Neural progenitor cell (in vitro differentiated cells): ENCODE measurements at regions not wholly inside any gene's neighbourhood (a gene's known extent, or its start where the extent isn't known, plus 50 kb on each side); places are given as distances from the start of the nearest gene placed in this dataset.

Experiments
- DNase-seq: peaks from one replicate; pipeline ENCODE4 v3.0.0-alpha.2; 2016; ENCODE audit warnings: low spot score
- H2AFZ ChIP-seq: fragments of 200-600 bp; sonication (generic); replicated peaks from 2 replicates; pipeline ENCODE4 v1.6.1; 2016; ENCODE audit warnings: antibody characterized with exemption
- H3F3A ChIP-seq: fragments of 200-600 bp; sonication (generic); 2 replicates; pipeline ENCODE4 v1.6.1; 2016; ENCODE audit warnings: antibody characterized with exemption, low read depth
- H3K27ac ChIP-seq: fragments of 200-600 bp; sonication (generic); 2 replicates; pipeline ENCODE4 v1.5.1; 2016; ENCODE audit warnings: mild to moderate bottlenecking
- H3K27me3 ChIP-seq: fragments of 200-600 bp; sonication (generic); 2 replicates; pipeline ENCODE4 v1.6.1; 2016; ENCODE audit warnings: mild to moderate bottlenecking, moderate library complexity
- H3K36me3 ChIP-seq: fragments of 200-600 bp; sonication (generic); 2 replicates; pipeline ENCODE4 v1.5.1; 2016
- H3K4me1 ChIP-seq: fragments of 200-600 bp; sonication (generic); 2 replicates; pipeline ENCODE4 v1.6.1; 2016; ENCODE audit warnings: mixed run types
- H3K4me2 ChIP-seq: fragments of 200-600 bp; sonication (generic); 2 replicates; pipeline ENCODE4 v1.6.1; 2016
- H3K4me3 ChIP-seq: fragments of 200-600 bp; sonication (generic); 2 replicates; pipeline ENCODE4 v1.5.1; 2016
- H3K79me2 ChIP-seq: fragments of 200-600 bp; sonication (generic); 2 replicates; pipeline ENCODE4 v1.6.1; 2016; ENCODE audit warnings: low read depth
- H3K9ac ChIP-seq: fragments of 200-600 bp; sonication (generic); 2 replicates; pipeline ENCODE4 v1.6.1; 2016
- H3K9me3 ChIP-seq: fragments of 200-600 bp; sonication (generic); 2 replicates; pipeline ENCODE4 v1.5.1; 2016; ENCODE audit warnings: low read depth
- H4K20me1 ChIP-seq: fragments of 200-600 bp; sonication (generic); 2 replicates; pipeline ENCODE4 v1.6.1; 2016; ENCODE audit warnings: low read depth
- H3K27ac Mint-ChIP-seq: 3 replicates; pipeline ENCODE4 v1.8.0; 2021; ENCODE audit warnings: mixed read lengths
- H3K27me3 Mint-ChIP-seq: 2 replicates; pipeline ENCODE4 v1.8.0; 2022; ENCODE audit warnings: low read depth, mild to moderate bottlenecking, inconsistent platforms, moderate library complexity, mixed read lengths; ENCODE audit not compliant: insufficient read depth
- H3K36me3 Mint-ChIP-seq: 3 replicates; pipeline ENCODE4 v1.8.0; 2021; ENCODE audit warnings: mixed read lengths
- H3K4me1 Mint-ChIP-seq: 3 replicates; pipeline ENCODE4 v1.8.0; 2021; ENCODE audit warnings: mixed read lengths
- H3K4me3 Mint-ChIP-seq: 3 replicates; pipeline ENCODE4 v1.8.0; 2021; ENCODE audit warnings: mild to moderate bottlenecking, moderate library complexity, mixed read lengths
- H3K9me3 Mint-ChIP-seq: 3 replicates; pipeline ENCODE4 v1.8.0; 2020; ENCODE audit warnings: mixed read lengths
- EZH2 ChIP-seq: fragments of 200-600 bp; sonication (generic); IDR thresholded peaks from 2 replicates; pipeline ENCODE4 v1.6.1; 2017; ENCODE audit warnings: antibody characterized with exemption, mild to moderate bottlenecking, moderate library complexity
- EZH2phosphoT487 ChIP-seq: fragments of 200-600 bp; sonication (generic); IDR thresholded peaks from 2 replicates; pipeline ENCODE4 v1.6.1; 2017; ENCODE audit warnings: antibody characterized with exemption
- TF ChIP-seq, protein P1 (sequence below): fragments of 200-600 bp; sonication (generic); IDR thresholded peaks from 2 replicates; pipeline ENCODE4 v1.5.1; 2017; ENCODE audit warnings: antibody characterized with exemption, mild to moderate bottlenecking

DNA sequence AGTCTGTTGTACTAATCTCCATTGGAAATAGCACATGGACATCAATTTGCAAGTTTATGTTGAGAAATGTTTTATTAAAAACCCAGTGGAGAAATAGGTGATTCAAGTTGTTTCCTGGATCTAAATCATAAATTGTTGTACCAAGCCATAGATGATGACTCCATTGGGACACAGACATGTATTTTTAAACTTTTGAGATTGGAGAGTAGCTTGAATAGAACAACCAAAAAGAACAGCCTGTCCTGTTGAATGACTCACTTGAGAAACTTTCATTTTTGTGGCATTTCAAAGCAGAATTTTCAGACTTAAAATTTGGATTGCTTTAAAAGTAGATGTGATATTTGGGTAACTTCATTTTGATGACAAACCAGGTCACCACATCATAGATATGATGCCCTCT is 197.5 kb downstream of the GPAM start:
- Histone ChIP-seq H3K9ac (no peak overlapping the region), H3K9me3 (no peaks in the 10 kb centered on the region), H3K4me3 (no peak overlapping the region), H4K20me1 (no peaks in the 10 kb centered on the region), H2AFZ (no peak overlapping the region), H3K27ac (no peak overlapping the region), H3F3A (no peaks in the 10 kb centered on the region), H3K27me3 (no peaks in the 10 kb centered on the region), H3K4me1 (no peaks in the 10 kb centered on the region), H3K79me2 (no peaks in the 10 kb centered on the region), H3K36me3 (no peaks in the 10 kb centered on the region), H3K4me2 (no peak overlapping the region)
- no peak overlapping the region for H3K27ac Mint-ChIP-seq
- no peaks in the 10 kb centered on the region for H3K36me3 Mint-ChIP-seq
- peaks cover 3% of the 10 kb centered on the region for H3K27me3 Mint-ChIP-seq
- no peaks in the 10 kb centered on the region for H3K9me3 Mint-ChIP-seq
- TF ChIP-seq, protein P1, sequence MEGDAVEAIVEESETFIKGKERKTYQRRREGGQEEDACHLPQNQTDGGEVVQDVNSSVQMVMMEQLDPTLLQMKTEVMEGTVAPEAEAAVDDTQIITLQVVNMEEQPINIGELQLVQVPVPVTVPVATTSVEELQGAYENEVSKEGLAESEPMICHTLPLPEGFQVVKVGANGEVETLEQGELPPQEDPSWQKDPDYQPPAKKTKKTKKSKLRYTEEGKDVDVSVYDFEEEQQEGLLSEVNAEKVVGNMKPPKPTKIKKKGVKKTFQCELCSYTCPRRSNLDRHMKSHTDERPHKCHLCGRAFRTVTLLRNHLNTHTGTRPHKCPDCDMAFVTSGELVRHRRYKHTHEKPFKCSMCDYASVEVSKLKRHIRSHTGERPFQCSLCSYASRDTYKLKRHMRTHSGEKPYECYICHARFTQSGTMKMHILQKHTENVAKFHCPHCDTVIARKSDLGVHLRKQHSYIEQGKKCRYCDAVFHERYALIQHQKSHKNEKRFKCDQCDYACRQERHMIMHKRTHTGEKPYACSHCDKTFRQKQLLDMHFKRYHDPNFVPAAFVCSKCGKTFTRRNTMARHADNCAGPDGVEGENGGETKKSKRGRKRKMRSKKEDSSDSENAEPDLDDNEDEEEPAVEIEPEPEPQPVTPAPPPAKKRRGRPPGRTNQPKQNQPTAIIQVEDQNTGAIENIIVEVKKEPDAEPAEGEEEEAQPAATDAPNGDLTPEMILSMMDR: no peak
- no peak for TF ChIP-seq EZH2
- no peak for TF ChIP-seq EZH2phosphoT487
- no peak overlapping the region for H3K4me3 Mint-ChIP-seq
- no peaks in the 10 kb centered on the region for H3K4me1 Mint-ChIP-seq
- no peak for DNase-seq

DNA sequence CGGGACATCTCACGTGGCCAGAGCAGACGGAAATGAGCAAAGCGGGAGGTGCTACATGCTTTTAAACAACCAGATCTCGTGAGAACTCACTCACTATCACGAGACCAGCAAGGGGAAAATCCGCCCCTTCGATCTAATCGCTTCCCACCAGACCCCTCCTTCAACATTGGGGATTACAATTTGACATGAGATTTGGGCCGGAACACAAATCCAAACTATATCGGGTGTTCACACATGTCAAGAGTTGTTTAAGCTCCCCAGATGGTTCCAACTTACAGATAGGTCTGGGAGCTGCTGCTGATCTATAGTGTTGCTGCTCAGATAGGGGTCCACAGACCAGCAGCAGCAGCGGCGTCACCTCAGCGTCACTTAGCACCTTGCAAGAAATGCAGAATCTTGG is 194.9 kb downstream of the GPAM start:
- no peak for DNase-seq
- Histone ChIP-seq H4K20me1 (no peaks in the 10 kb centered on the region), H2AFZ (no peak overlapping the region), H3K4me3 (no peak overlapping the region), H3K9ac (no peak overlapping the region), H3K4me1 (no peaks in the 10 kb centered on the region), H3K79me2 (no peaks in the 10 kb centered on the region), H3K27ac (no peak overlapping the region), H3K36me3 (no peaks in the 10 kb centered on the region), H3F3A (no peaks in the 10 kb centered on the region), H3K9me3 (no peaks in the 10 kb centered on the region), H3K4me2 (no peak overlapping the region), H3K27me3 (no peaks in the 10 kb centered on the region)
- Mint-ChIP-seq H3K9me3 (peaks cover 4% of the 10 kb centered on the region), H3K4me1 (no peaks in the 10 kb centered on the region), H3K27me3 (peaks cover 6% of the 10 kb centered on the region), H3K27ac (no peak overlapping the region), H3K4me3 (no peak overlapping the region), H3K36me3 (no peaks in the 10 kb centered on the region)
- no peak for TF ChIP-seq EZH2phosphoT487
- TF ChIP-seq, protein P1: no peak
- TF ChIP-seq EZH2: no peak

DNA sequence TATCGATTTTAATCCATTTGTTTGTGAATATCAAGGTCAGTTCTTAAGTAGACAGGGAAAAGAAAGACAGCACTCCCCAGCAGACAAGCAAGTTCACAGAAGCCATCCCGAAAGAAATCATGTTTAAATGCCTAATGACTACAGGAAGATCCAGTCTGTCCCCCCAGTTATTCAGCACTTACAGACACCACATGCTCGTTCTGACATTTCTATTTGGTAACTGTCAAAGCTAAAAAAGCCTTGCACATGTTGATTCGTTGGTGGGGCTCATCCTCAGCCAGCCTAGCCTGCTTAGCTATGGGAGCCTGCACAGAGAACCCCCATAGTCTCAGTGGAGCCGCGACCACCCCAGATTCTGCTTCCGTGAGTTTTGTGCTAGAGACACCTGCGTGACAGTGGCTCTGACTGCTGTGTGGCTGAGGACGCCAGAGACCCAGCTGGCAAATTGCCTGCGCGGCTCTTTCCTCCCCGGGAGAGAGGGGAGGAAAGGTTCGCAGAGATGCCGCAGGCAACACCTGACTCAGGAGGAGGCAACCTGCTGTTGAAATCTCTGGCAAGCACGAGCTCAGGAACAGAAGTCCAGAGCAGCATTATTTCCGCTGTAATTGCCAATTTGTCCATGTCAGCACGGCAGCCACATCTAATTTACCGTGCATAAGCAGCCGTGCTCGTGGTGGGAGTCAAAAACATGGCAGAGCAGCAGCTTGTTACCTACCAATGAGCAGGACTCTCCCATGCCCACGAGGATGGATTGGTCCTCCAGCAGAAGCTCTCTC is 194.2 kb downstream of the GPAM start:
- Histone ChIP-seq H3K4me1 (no peaks in the 10 kb centered on the region), H3K27me3 (no peaks in the 10 kb centered on the region), H3K27ac (no peak overlapping the region), H3K4me2 (no peak overlapping the region), H2AFZ (no peak overlapping the region), H3F3A (no peaks in the 10 kb centered on the region), H3K9me3 (no peaks in the 10 kb centered on the region), H3K36me3 (no peaks in the 10 kb centered on the region), H3K4me3 (no peak overlapping the region), H3K79me2 (no peaks in the 10 kb centered on the region), H4K20me1 (no peaks in the 10 kb centered on the region), H3K9ac (no peak overlapping the region)
- peaks cover 4% of the 10 kb centered on the region for H3K9me3 Mint-ChIP-seq
- H3K27ac Mint-ChIP-seq: no peak overlapping the region
- H3K36me3 Mint-ChIP-seq: no peaks in the 10 kb centered on the region
- no peaks in the 10 kb centered on the region for H3K4me1 Mint-ChIP-seq
- no peak for DNase-seq
- no peak overlapping the region for H3K4me3 Mint-ChIP-seq
- H3K27me3 Mint-ChIP-seq: peaks cover 6% of the 10 kb centered on the region
- no peak for TF ChIP-seq EZH2phosphoT487

DNA sequence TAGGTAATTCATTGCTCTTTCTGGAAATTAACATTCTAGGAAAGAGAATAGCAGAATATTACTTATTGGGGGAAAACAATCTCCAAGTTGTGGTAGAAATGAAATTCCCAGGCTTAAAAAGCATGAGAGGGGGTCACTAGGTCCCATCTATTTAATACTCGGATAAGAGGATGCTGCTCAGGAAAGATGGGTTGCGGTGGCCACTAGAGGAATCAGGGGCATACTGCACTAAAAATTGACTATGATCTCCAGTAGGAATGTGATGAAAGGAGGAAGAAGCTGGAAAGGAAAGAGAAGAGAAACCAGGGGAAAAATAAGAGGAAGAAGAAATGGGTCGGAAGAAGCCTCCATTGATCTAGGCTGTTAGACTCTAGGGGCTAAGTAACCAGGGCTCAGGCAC is 192.8 kb downstream of the GPAM start:
- H3K4me3 Mint-ChIP-seq: no peak overlapping the region
- TF ChIP-seq, protein P1: peak; percentile 51
- TF ChIP-seq EZH2: no peak
- H3K27ac ChIP-seq: no peak overlapping the region
- no peak overlapping the region for H3K4me3 ChIP-seq
- H3F3A ChIP-seq: no peaks in the 10 kb centered on the region
- no peaks in the 10 kb centered on the region for H3K36me3 ChIP-seq
- no peaks in the 10 kb centered on the region for H3K79me2 ChIP-seq
- peak; percentile 15 for DNase-seq
- no peaks in the 10 kb centered on the region for H4K20me1 ChIP-seq
- peaks cover 6% of the 10 kb centered on the region for H3K27me3 Mint-ChIP-seq
- no peak overlapping the region for H3K4me2 ChIP-seq
- H3K9ac ChIP-seq: no peak overlapping the region
- no peak overlapping the region for H3K27ac Mint-ChIP-seq
- no peaks in the 10 kb centered on the region for H3K9me3 ChIP-seq
- no peaks in the 10 kb centered on the region for H3K36me3 Mint-ChIP-seq
- no peaks in the 10 kb centered on the region for H3K4me1 Mint-ChIP-seq
- H3K9me3 Mint-ChIP-seq: peaks cover 6% of the 10 kb centered on the region
- H3K27me3 ChIP-seq: no peaks in the 10 kb centered on the region
- no peak overlapping the region for H2AFZ ChIP-seq
- H3K4me1 ChIP-seq: no peaks in the 10 kb centered on the region
